MM.1S (cell line): ENCODE measurements at regions not wholly inside any gene's neighbourhood (a gene's known extent, or its start where the extent isn't known, plus 50 kb on each side); places are given as distances from the start of the nearest gene placed in this dataset.

Source experiments
- CTCF ChIP-seq: fragments of 300-600 bp; sonication (generic); IDR thresholded peaks from 2 replicates; pipeline ENCODE4 v1.5.1; 2016; ENCODE audit warnings: antibody characterized with exemption, low read length, mixed read lengths
- EZH2 ChIP-seq: fragments of 300-600 bp; sonication (generic); optimal IDR thresholded peaks from 2 replicates; pipeline ENCODE3; 2017; ENCODE audit warnings: low read depth, mild to moderate bottlenecking, antibody characterized with exemption, low read length, mixed read lengths
- EZH2phosphoT487 ChIP-seq: fragments of 300-600 bp; sonication (generic); IDR thresholded peaks from 2 replicates; pipeline ENCODE4 v1.6.1; 2018; ENCODE audit warnings: antibody characterized with exemption, low read length

GRCh38 chr15:29342201-29342600 is 72.6 kb upstream of the NSMCE3 start:
- no peak for TF ChIP-seq EZH2phosphoT487
- TF ChIP-seq EZH2 = no peak
- no peak for TF ChIP-seq CTCF
